ENCODE measurements at regions not wholly inside any gene's neighbourhood (a gene's known extent, or its start where the extent isn't known, plus 50 kb on each side); places are given as distances from the start of the nearest gene placed in this dataset.

GRCh38 chr1:3984586-3984985 lies 84.5 kb upstream of the C1orf174 start:
- Histone ChIP-seq H3K9me3 (no peaks in the 10 kb centered on the region), H3K4me1 (no peaks in the 10 kb centered on the region), H3K36me3 (no peaks in the 10 kb centered on the region), H3K27me3 (no peaks in the 10 kb centered on the region), H3K27ac (no peak overlapping the region), H3K4me3 (no peak overlapping the region)
- intact Hi-C loops (cut with DNase I; ENCODE audit: low total_unique reads), result no loop called here
- no peak for TF ChIP-seq POLR2A (IDR thresholded peaks at IDR 0.05)
- no peak for TF ChIP-seq CTCF (IDR thresholded peaks at IDR 0.05)
- no peak for DNase-seq

GRCh38 chr1:3986686-3987218 lies 86.7 kb upstream of the C1orf174 start:
- H3K27me3 ChIP-seq, result no peaks in the 10 kb centered on the region
- intact Hi-C loops (cut with DNase I; ENCODE audit: low total_unique reads), result no loop called here
- H3K4me1 ChIP-seq, result no peaks in the 10 kb centered on the region
- no peaks in the 10 kb centered on the region for H3K9me3 ChIP-seq
- H3K4me3 ChIP-seq, result no peak overlapping the region
- H3K36me3 ChIP-seq, result no peaks in the 10 kb centered on the region
- no peak for DNase-seq
- TF ChIP-seq CTCF (IDR thresholded peaks at IDR 0.05) (no peak), POLR2A (IDR thresholded peaks at IDR 0.05) (no peak)
- no peak overlapping the region for H3K27ac ChIP-seq

GRCh38 chr1:3987669-3988235 lies 87.7 kb upstream of the C1orf174 start:
- DNase-seq, result no peak
- no peak for TF ChIP-seq CTCF (IDR thresholded peaks at IDR 0.05)
- no peak for TF ChIP-seq POLR2A (IDR thresholded peaks at IDR 0.05)
- Histone ChIP-seq H3K36me3 (no peaks in the 10 kb centered on the region), H3K4me3 (no peak overlapping the region), H3K27ac (no peak overlapping the region), H3K27me3 (no peaks in the 10 kb centered on the region), H3K9me3 (no peaks in the 10 kb centered on the region), H3K4me1 (no peaks in the 10 kb centered on the region)
- intact Hi-C loops (cut with DNase I; ENCODE audit: low total_unique reads), result no loop called here

GRCh38 chr1:3988431-3988830 lies 88.4 kb upstream of the C1orf174 start:
- Histone ChIP-seq H3K27me3 (no peaks in the 10 kb centered on the region), H3K4me3 (no peak overlapping the region), H3K27ac (no peak overlapping the region), H3K9me3 (no peaks in the 10 kb centered on the region), H3K36me3 (no peaks in the 10 kb centered on the region), H3K4me1 (no peaks in the 10 kb centered on the region)
- DNase-seq, result no peak
- TF ChIP-seq POLR2A (IDR thresholded peaks at IDR 0.05), result no peak
- TF ChIP-seq CTCF (IDR thresholded peaks at IDR 0.05), result no peak
- intact Hi-C loops (cut with DNase I; ENCODE audit: low total_unique reads), result no loop called here

- H3K27me3 ChIP-seq, result no peaks in the 10 kb centered on the region
- no peak overlapping the region for H3K4me3 ChIP-seq
- no peak for TF ChIP-seq CTCF (IDR thresholded peaks at IDR 0.05)
- no peak for TF ChIP-seq POLR2A (IDR thresholded peaks at IDR 0.05)
- no peak overlapping the region for H3K27ac ChIP-seq
- H3K4me1 ChIP-seq, result no peaks in the 10 kb centered on the region
- H3K36me3 ChIP-seq, result no peaks in the 10 kb centered on the region
- intact Hi-C loops (cut with DNase I; ENCODE audit: low total_unique reads), result no loop called here
- no peak for DNase-seq
- H3K9me3 ChIP-seq, result no peaks in the 10 kb centered on the region
Observed at GRCh38 chr1:3989465-3989864, 89.4 kb upstream of the C1orf174 start.
